Astrocyte (in vitro differentiated cells and primary cell): ENCODE measurements at regions not wholly inside any gene's neighbourhood (a gene's known extent, or its start where the extent isn't known, plus 50 kb on each side); places are given as distances from the start of the nearest gene placed in this dataset.
"Not testable (repeated sequence)": the region's sequence is repeated elsewhere in the genome, so short reads cannot be mapped to it uniquely, and the experiment has no call there.

Experiments
- DNase-seq: peaks from one replicate; pipeline ENCODE4 v3.0.0-alpha.2; 2010; ENCODE audit warnings: low read depth
- FAIRE-seq: peaks from 2 replicates; lab custom pipeline; 2011; peaks lifted over from hg19 to GRCh38; lab: Jason Lieb, UNC
- H2AFZ ChIP-seq: 2 replicates; pipeline ENCODE4 v1.6.0; 2012; ENCODE audit warnings: low read depth, low read length, inconsistent platforms
- H3K27ac ChIP-seq: 2 replicates; pipeline ENCODE4 v1.5.1; 2011; ENCODE audit warnings: low read depth, low read length, inconsistent platforms
- H3K27me3 ChIP-seq: 2 replicates; pipeline ENCODE4 v1.6.0; 2011; ENCODE audit warnings: low read length, inconsistent platforms; ENCODE audit not compliant: insufficient read depth
- H3K36me3 ChIP-seq: 2 replicates; pipeline ENCODE4 v1.5.1; 2011; ENCODE audit warnings: low read length, inconsistent platforms; ENCODE audit not compliant: insufficient read depth
- H3K4me1 ChIP-seq: 2 replicates; pipeline ENCODE4 v1.5.1; 2011; ENCODE audit warnings: low read length, inconsistent platforms; ENCODE audit not compliant: insufficient read depth
- H3K4me2 ChIP-seq: 2 replicates; pipeline ENCODE4 v1.6.0; 2012; ENCODE audit warnings: low read length, inconsistent platforms
- H3K4me3 ChIP-seq: 2 replicates; pipeline ENCODE4 v1.5.1; 2011; ENCODE audit warnings: low read depth, mild to moderate bottlenecking, low read length, inconsistent platforms; ENCODE audit not compliant: insufficient read depth
- H3K79me2 ChIP-seq: 2 replicates; pipeline ENCODE4 v1.6.0; 2012; ENCODE audit warnings: mild to moderate bottlenecking, low read length, inconsistent platforms; ENCODE audit not compliant: insufficient read depth
- H3K9ac ChIP-seq: 2 replicates; pipeline ENCODE4 v1.6.0; 2012; ENCODE audit warnings: mild to moderate bottlenecking, low read length, inconsistent platforms
- H3K9me3 ChIP-seq: 2 replicates; pipeline ENCODE4 v1.5.1; 2012; ENCODE audit warnings: low read depth, mild to moderate bottlenecking, low read length, inconsistent platforms; ENCODE audit not compliant: insufficient read depth
- H4K20me1 ChIP-seq: 2 replicates; pipeline ENCODE4 v1.6.0; 2012; ENCODE audit warnings: low read length, inconsistent platforms; ENCODE audit not compliant: insufficient read depth
- H3K27ac Mint-ChIP-seq: one replicate; pipeline ENCODE4 v1.8.0; 2021; ENCODE audit warnings: mild to moderate bottlenecking, mixed read lengths; ENCODE audit not compliant: unreplicated experiment
- H3K27me3 Mint-ChIP-seq: one replicate; pipeline ENCODE4 v1.8.0; 2021; ENCODE audit warnings: low read depth, mixed read lengths; ENCODE audit not compliant: unreplicated experiment
- H3K36me3 Mint-ChIP-seq: one replicate; pipeline ENCODE4 v1.8.0; 2021; ENCODE audit warnings: low read depth, mixed read lengths; ENCODE audit not compliant: unreplicated experiment
- H3K4me1 Mint-ChIP-seq: one replicate; pipeline ENCODE4 v1.8.0; 2021; ENCODE audit warnings: low read depth, mixed read lengths; ENCODE audit not compliant: unreplicated experiment
- H3K4me3 Mint-ChIP-seq: one replicate; pipeline ENCODE4 v1.8.0; 2021; ENCODE audit warnings: mild to moderate bottlenecking, moderate library complexity, mixed read lengths; ENCODE audit not compliant: unreplicated experiment
- H3K9me3 Mint-ChIP-seq: one replicate; pipeline ENCODE4 v1.8.0; 2021; ENCODE audit warnings: mild to moderate bottlenecking, mixed read lengths; ENCODE audit not compliant: unreplicated experiment
- CTCF ChIP-seq: IDR thresholded peaks from 2 replicates; pipeline ENCODE4 v1.5.1; 2011; ENCODE audit warnings: low read depth, mild to moderate bottlenecking, inconsistent platforms, low read length, moderate library complexity; ENCODE audit not compliant: insufficient read depth
- EZH2 ChIP-seq: IDR thresholded peaks from 2 replicates; pipeline ENCODE4 v1.6.1; 2012; ENCODE audit warnings: mild to moderate bottlenecking, low read length, inconsistent platforms; ENCODE audit not compliant: insufficient read depth

- DNase-seq: no peak
- Histone ChIP-seq H3K9me3 (no peaks in the 10 kb centered on the region), H3K79me2 (no peaks in the 10 kb centered on the region), H3K4me1 (no peaks in the 10 kb centered on the region), H3K27me3 (no peaks in the 10 kb centered on the region), H4K20me1 (no peaks in the 10 kb centered on the region), H3K4me3 (no peak overlapping the region), H2AFZ (no peak overlapping the region), H3K27ac (no peak overlapping the region), H3K36me3 (no peaks in the 10 kb centered on the region), H3K9ac (no peak overlapping the region), H3K4me2 (no peak overlapping the region)
- Mint-ChIP-seq H3K9me3 (no peaks in the 10 kb centered on the region), H3K4me3 (no peak overlapping the region), H3K36me3 (no peaks in the 10 kb centered on the region), H3K4me1 (no peaks in the 10 kb centered on the region), H3K27ac (no peak overlapping the region), H3K27me3 (no peaks in the 10 kb centered on the region)
- no peak for FAIRE-seq
- TF ChIP-seq EZH2 (no peak), CTCF (no peak)
Observed at GRCh38 chr7:79998363-79998762, 136.3 kb upstream of the GNAI1 start.

GRCh38 chr7:79997345-79997744, 137.3 kb upstream of the GNAI1 start:
- FAIRE-seq: no peak
- no peaks in the 10 kb centered on the region for H3K27me3 ChIP-seq
- H3K4me3 ChIP-seq: no peak overlapping the region
- no peak overlapping the region for H3K27ac ChIP-seq
- no peaks in the 10 kb centered on the region for H3K79me2 ChIP-seq
- no peak overlapping the region for H3K27ac Mint-ChIP-seq
- no peak overlapping the region for H3K4me2 ChIP-seq
- H3K36me3 ChIP-seq: no peaks in the 10 kb centered on the region
- no peaks in the 10 kb centered on the region for H3K4me1 Mint-ChIP-seq
- H3K4me1 ChIP-seq: no peaks in the 10 kb centered on the region
- DNase-seq: no peak
- no peak for TF ChIP-seq CTCF
- no peak for TF ChIP-seq EZH2
- H3K9me3 Mint-ChIP-seq: no peaks in the 10 kb centered on the region
- H3K4me3 Mint-ChIP-seq: no peak overlapping the region
- no peak overlapping the region for H3K9ac ChIP-seq
- H3K27me3 Mint-ChIP-seq: no peaks in the 10 kb centered on the region
- no peak overlapping the region for H2AFZ ChIP-seq
- no peaks in the 10 kb centered on the region for H4K20me1 ChIP-seq
- H3K9me3 ChIP-seq: no peaks in the 10 kb centered on the region
- H3K36me3 Mint-ChIP-seq: no peaks in the 10 kb centered on the region

GRCh38 chr7:79995741-79996140, 138.9 kb upstream of the GNAI1 start:
- not testable (repeated sequence) for H3K4me1 Mint-ChIP-seq, H3K4me2 ChIP-seq, H3K4me3 ChIP-seq, H3K9me3 Mint-ChIP-seq, H3K79me2 ChIP-seq, H3K36me3 ChIP-seq, H3K4me1 ChIP-seq, H3K9ac ChIP-seq, DNase-seq, H3K9me3 ChIP-seq, H3K27me3 Mint-ChIP-seq, H4K20me1 ChIP-seq, H3K27ac ChIP-seq, H3K27me3 ChIP-seq, H3K36me3 Mint-ChIP-seq, H2AFZ ChIP-seq, FAIRE-seq, H3K4me3 Mint-ChIP-seq, H3K27ac Mint-ChIP-seq
